Uterus (tissue), 3 donors: ENCODE measurements at regions not wholly inside any gene's neighbourhood (a gene's known extent, or its start where the extent isn't known, plus 50 kb on each side); places are given as distances from the start of the nearest gene placed in this dataset.

Experiments used
- DNase-seq, 2 donors: peaks; one replicate each; pipeline ENCODE4 v3.0.0-alpha.2; 2019 to 2020
- H3K27ac ChIP-seq, 2 donors: fragments of 200-600 bp; sonication (generic); 1 replicate in 1 of 2; 2 replicates in 1 of 2; pipeline ENCODE4 v1.5.1; 2016 to 2018
- H3K27me3 ChIP-seq, 2 donors: fragments of 200-600 bp; sonication (generic); one replicate each; pipeline ENCODE4 v1.5.1; 2018 to 2019; ENCODE audit warnings: control low read depth in 1 of 2
- H3K36me3 ChIP-seq, 2 donors: fragments of 200-600 bp; sonication (generic); one replicate each; pipeline ENCODE4 v1.5.1; 2019; ENCODE audit warnings: control low read depth in 1 of 2
- H3K4me1 ChIP-seq, 2 donors: fragments of 200-600 bp; sonication (generic); one replicate each; pipeline ENCODE4 v1.5.1; 2018 to 2019; ENCODE audit warnings: control low read depth in 1 of 2
- H3K4me3 ChIP-seq, 2 donors: fragments of 200-600 bp; sonication (generic); 1 replicate in 1 of 2; 2 replicates in 1 of 2; pipeline ENCODE4 v1.5.1; 2018 to 2019; ENCODE audit warnings: mild to moderate bottlenecking in 1 of 2
- H3K9me3 ChIP-seq, 2 donors: fragments of 200-600 bp; sonication (generic); one replicate each; pipeline ENCODE4 v1.5.1; 2019; ENCODE audit warnings: control low read depth in 1 of 2
- CTCF ChIP-seq, 4 experiments: fragments of 200-600 bp in 2 of 4; fragments of 450-650 bp in 2 of 4; sonication (generic) in 2 of 4; IDR thresholded peaks; one replicate each; pipeline ENCODE4 v1.5.1; 2016 to 2019; ENCODE audit warnings: antibody characterized with exemption in 4 of 4, mild to moderate bottlenecking in 2 of 4, moderate library complexity in 1 of 4
- POLR2A ChIP-seq, 2 donors: fragments of 450-650 bp; IDR thresholded peaks; one replicate each; pipeline ENCODE4 v1.6.1; 2016; ENCODE audit warnings: antibody characterized with exemption in 2 of 2, mild to moderate bottlenecking in 1 of 2, moderate library complexity in 1 of 2
- intact Hi-C: fragments of 100-400 bp; cut with DNase I; formaldehyde crosslinking; loops from one replicate; pipeline ENCODE4 v1.15.1; 2023; ENCODE audit warnings: low total_unique reads
- donor health status: DM: yes; HTN: yes; CAD: no.

DNA sequence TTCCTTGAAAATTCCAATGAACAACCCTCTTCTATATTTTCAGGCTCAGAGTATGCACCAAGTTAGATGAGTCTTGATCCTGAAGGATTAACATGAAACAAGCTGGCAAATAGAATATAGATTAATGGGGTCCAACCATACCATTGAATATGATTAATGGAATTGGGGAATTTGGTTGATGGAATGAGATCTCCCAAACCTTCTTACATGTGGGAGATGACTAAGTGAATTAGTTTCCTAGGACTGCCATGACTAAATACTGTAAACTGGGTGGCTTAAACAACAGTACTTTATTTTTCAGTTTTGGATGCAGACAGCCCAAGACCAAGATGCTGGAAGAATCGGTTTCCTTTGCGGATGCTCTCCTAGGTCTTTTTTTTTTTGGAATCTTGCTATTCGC, 347.0 kb downstream of the QKI start:
- Histone ChIP-seq H3K4me1 (no peaks in the 10 kb centered on the region), H3K27ac (no peak overlapping the region), H3K27me3 (no peaks in the 10 kb centered on the region), H3K4me3 (no peak overlapping the region), H3K36me3 (no peaks in the 10 kb centered on the region), H3K9me3 (no peaks in the 10 kb centered on the region)
- no peak for DNase-seq
- intact Hi-C loops: no loop called here
- TF ChIP-seq POLR2A (IDR thresholded peaks at IDR 0.05) (no peak), CTCF (IDR thresholded peaks at IDR 0.05) (no peak)

GRCh38 chr6:163760860-163761259, 346.3 kb downstream of the QKI start:
- DNase-seq: no peak
- no peak for TF ChIP-seq CTCF (IDR thresholded peaks at IDR 0.05)
- TF ChIP-seq POLR2A (IDR thresholded peaks at IDR 0.05): no peak
- H3K4me3 ChIP-seq: no peak overlapping the region
- H3K4me1 ChIP-seq: no peaks in the 10 kb centered on the region
- H3K27ac ChIP-seq: no peak overlapping the region
- H3K36me3 ChIP-seq: no peaks in the 10 kb centered on the region
- no peaks in the 10 kb centered on the region for H3K27me3 ChIP-seq
- H3K9me3 ChIP-seq: no peaks in the 10 kb centered on the region
- intact Hi-C loops: no loop called here

DNA sequence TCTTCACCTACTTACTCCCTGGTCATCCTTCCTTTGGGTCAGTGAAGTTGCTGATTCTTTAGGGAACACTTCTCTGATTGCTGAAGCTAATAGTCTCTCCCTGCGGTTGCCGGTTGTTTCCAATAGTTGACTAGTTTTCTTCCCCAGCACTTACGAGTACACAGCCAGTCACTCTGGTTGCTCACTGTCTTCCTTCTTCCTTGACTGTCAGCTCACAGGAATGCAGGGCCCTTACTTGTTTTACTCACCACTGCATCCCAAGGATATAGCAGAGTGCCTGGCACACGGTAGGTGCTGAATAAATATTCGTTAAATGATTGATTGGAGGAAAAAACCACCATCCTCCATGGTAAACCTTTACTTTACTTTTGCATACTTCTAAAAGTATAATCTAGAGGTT, 345.0 kb downstream of the QKI start:
- DNase-seq: no peak
- H3K9me3 ChIP-seq: no peaks in the 10 kb centered on the region
- H3K4me3 ChIP-seq: no peak overlapping the region
- no peak overlapping the region for H3K27ac ChIP-seq
- no peaks in the 10 kb centered on the region for H3K27me3 ChIP-seq
- no peak for TF ChIP-seq CTCF (IDR thresholded peaks at IDR 0.05)
- TF ChIP-seq POLR2A (IDR thresholded peaks at IDR 0.05): no peak
- H3K4me1 ChIP-seq: no peaks in the 10 kb centered on the region
- intact Hi-C loops: no loop called here
- no peaks in the 10 kb centered on the region for H3K36me3 ChIP-seq

DNA sequence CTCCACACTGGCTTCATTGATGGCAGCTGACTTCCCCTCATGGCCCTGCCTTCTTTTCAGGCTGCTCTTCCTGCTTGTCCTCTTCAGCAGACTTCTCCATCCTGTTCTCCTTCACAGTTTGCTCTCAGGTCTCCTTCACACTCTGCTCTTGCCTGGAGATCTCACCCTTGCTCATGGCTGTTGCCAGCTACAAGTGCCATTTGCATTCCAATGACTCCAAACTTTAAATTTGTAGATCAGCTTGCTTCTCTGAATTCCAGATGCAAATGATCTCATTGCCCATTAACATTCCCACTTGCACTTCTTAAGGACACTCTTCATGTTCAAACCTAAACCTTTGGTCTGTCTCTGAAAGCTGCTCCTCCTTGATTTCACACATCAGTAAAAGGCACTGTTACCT, 343.0 kb downstream of the QKI start:
- intact Hi-C loops: no loop called here
- TF ChIP-seq POLR2A (IDR thresholded peaks at IDR 0.05): no peak
- no peak for TF ChIP-seq CTCF (IDR thresholded peaks at IDR 0.05)
- Histone ChIP-seq H3K36me3 (no peaks in the 10 kb centered on the region), H3K4me1 (no peaks in the 10 kb centered on the region), H3K4me3 (no peak overlapping the region), H3K9me3 (no peaks in the 10 kb centered on the region), H3K27me3 (no peaks in the 10 kb centered on the region), H3K27ac (no peak overlapping the region)
- no peak for DNase-seq

DNA sequence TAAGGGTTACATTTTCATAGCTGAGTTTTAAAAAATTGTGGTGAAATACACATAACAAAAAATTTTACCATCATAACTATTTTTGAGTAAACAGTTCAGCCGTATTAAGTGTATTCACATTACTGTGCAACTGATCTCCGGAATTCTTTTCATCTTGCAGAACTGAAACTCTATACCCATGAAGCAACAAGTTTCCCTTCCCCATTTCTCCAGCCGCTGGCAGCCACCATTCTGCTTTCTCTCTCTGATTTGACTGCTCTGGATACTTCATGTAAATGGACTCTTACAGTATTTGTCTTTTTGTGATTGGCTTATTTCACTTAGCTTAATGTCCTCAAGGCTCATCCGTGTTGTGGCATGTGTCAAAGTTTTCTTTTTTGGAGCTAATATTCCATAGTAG, 341.6 kb downstream of the QKI start:
- DNase-seq: no peak
- Histone ChIP-seq H3K4me1 (no peaks in the 10 kb centered on the region), H3K36me3 (no peaks in the 10 kb centered on the region), H3K9me3 (no peaks in the 10 kb centered on the region), H3K27me3 (no peaks in the 10 kb centered on the region), H3K27ac (no peak overlapping the region), H3K4me3 (no peak overlapping the region)
- intact Hi-C loops: no loop called here
- no peak for TF ChIP-seq POLR2A (IDR thresholded peaks at IDR 0.05)

- Histone ChIP-seq H3K27ac (no peak overlapping the region), H3K4me3 (no peak overlapping the region), H3K36me3 (no peaks in the 10 kb centered on the region), H3K27me3 (no peaks in the 10 kb centered on the region), H3K4me1 (no peaks in the 10 kb centered on the region), H3K9me3 (no peaks in the 10 kb centered on the region)
- intact Hi-C loops: no loop called here
- DNase-seq: no peak
- TF ChIP-seq CTCF (IDR thresholded peaks at IDR 0.05) (no peak), POLR2A (IDR thresholded peaks at IDR 0.05) (no peak)
Observed at GRCh38 chr6:163754866-163755265, 340.3 kb downstream of the QKI start.
